Testis (tissue), 2 donors: ENCODE measurements at regions not wholly inside any gene's neighbourhood (a gene's known extent, or its start where the extent isn't known, plus 50 kb on each side); places are given as distances from the start of the nearest gene placed in this dataset.

Experiments
- DNase-seq: peaks from one replicate; pipeline ENCODE4 v3.0.0-alpha.2; 2019
- H3K27ac ChIP-seq, 2 donors: fragments of 200-600 bp; sonication (generic); one replicate each; pipeline ENCODE4 v1.5.1; 2019
- H3K27me3 ChIP-seq: fragments of 200-600 bp; sonication (generic); one replicate; pipeline ENCODE4 v1.5.1; 2019
- H3K36me3 ChIP-seq: fragments of 200-600 bp; sonication (generic); one replicate; pipeline ENCODE4 v1.5.1; 2017; ENCODE audit warnings: low read depth; ENCODE audit errors: missing control alignments
- H3K4me1 ChIP-seq: fragments of 200-600 bp; sonication (generic); one replicate; pipeline ENCODE4 v1.5.1; 2019
- H3K4me3 ChIP-seq, 2 donors: fragments of 200-600 bp; sonication (generic); one replicate each; pipeline ENCODE4 v1.5.1; 2017 to 2019
- H3K9me3 ChIP-seq: fragments of 200-600 bp; sonication (generic); one replicate; pipeline ENCODE4 v1.5.1; 2017
- POLR2A ChIP-seq: fragments of 450-650 bp; IDR thresholded peaks from one replicate; pipeline ENCODE4 v1.6.1; 2017; ENCODE audit warnings: antibody characterized with exemption, mild to moderate bottlenecking, moderate library complexity
- WGBS, 2 donors: methylation state at CpG; one replicate each; pipeline ENCODE4 v1.1.5; 2018; 5-methylcytosine and 5-hydroxymethylcytosine counted together
- intact Hi-C: fragments of 100-400 bp; cut with DNase I; formaldehyde crosslinking; loops from one replicate; pipeline ENCODE4 v1.15.1; 2023; ENCODE audit warnings: low total_unique reads
- TF ChIP-seq, protein P1 (sequence below), 3 experiments: fragments of 450-650 bp in 2 of 3; fragments of 200-600 bp in 1 of 3; sonication (generic) in 1 of 3; IDR thresholded peaks; one replicate each; pipeline ENCODE4 v1.5.1; 2016 to 2019; ENCODE audit warnings: antibody characterized with exemption in 3 of 3, mild to moderate bottlenecking in 2 of 3, moderate library complexity in 1 of 3

DNA sequence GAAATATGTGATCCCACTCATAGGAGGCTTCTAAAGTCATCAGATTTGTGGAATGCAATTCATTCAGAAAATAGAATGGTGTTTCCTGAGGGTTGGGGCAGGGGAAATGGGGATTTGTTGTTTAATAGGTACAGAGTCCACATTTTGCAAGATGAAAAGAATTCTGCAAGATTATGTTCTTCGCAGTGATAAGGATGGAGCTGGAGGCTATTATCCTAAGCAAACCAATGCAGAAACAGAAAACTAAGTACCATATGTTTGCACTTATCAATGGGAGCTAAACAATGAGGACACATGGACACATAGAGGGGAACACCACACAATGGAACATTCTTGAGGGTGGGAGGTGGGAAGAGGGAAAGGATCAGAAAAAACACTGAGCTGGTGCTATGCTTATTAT lies 144.3 kb upstream of the NLGN4X start:
- H3K9me3 ChIP-seq = no peaks in the 10 kb centered on the region
- no peaks in the 10 kb centered on the region for H3K36me3 ChIP-seq
- TF ChIP-seq, protein P1, sequence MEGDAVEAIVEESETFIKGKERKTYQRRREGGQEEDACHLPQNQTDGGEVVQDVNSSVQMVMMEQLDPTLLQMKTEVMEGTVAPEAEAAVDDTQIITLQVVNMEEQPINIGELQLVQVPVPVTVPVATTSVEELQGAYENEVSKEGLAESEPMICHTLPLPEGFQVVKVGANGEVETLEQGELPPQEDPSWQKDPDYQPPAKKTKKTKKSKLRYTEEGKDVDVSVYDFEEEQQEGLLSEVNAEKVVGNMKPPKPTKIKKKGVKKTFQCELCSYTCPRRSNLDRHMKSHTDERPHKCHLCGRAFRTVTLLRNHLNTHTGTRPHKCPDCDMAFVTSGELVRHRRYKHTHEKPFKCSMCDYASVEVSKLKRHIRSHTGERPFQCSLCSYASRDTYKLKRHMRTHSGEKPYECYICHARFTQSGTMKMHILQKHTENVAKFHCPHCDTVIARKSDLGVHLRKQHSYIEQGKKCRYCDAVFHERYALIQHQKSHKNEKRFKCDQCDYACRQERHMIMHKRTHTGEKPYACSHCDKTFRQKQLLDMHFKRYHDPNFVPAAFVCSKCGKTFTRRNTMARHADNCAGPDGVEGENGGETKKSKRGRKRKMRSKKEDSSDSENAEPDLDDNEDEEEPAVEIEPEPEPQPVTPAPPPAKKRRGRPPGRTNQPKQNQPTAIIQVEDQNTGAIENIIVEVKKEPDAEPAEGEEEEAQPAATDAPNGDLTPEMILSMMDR (IDR thresholded peaks at IDR 0.05) = no peak
- TF ChIP-seq POLR2A = no peak
- H3K27me3 ChIP-seq = no peaks in the 10 kb centered on the region
- no peak overlapping the region for H3K4me3 ChIP-seq
- intact Hi-C loops = no loop called here
- 57 to 82% methylated on average over 1 of the region's 1 CpG for whole genome bisulfite sequencing, 2 donors
- no peak for DNase-seq
- H3K4me1 ChIP-seq = no peaks in the 10 kb centered on the region
- H3K27ac ChIP-seq = no peak overlapping the region

DNA sequence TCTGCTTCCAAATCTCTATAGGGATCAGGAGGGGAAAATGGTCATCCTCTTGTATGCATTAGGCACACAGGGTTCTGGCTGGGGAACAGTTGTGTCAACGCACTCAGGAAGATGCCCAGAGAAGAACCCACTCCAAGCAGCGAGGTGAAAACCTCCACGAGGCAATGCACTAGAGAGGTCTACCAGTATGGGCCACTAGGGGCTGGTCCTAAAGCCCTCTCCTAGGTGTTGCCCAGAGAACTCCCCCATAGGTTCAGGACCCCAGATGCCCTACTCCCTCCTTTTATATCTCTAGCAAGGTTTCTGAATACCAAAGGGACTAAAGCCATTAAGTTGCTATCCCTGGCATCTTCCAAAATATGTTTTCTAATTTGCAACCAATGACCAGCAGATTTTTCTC lies 142.7 kb upstream of the NLGN4X start:
- H3K36me3 ChIP-seq = no peaks in the 10 kb centered on the region
- TF ChIP-seq, protein P1 (IDR thresholded peaks at IDR 0.05) = no peak
- no peak for TF ChIP-seq POLR2A
- no peaks in the 10 kb centered on the region for H3K9me3 ChIP-seq
- H3K27ac ChIP-seq = no peak overlapping the region
- intact Hi-C loops = no loop called here
- no peak overlapping the region for H3K4me3 ChIP-seq
- no peaks in the 10 kb centered on the region for H3K4me1 ChIP-seq
- no peak for DNase-seq
- H3K27me3 ChIP-seq = no peaks in the 10 kb centered on the region
- 85% methylated on average over 3 of the region's 3 CpGs; no CpG with 5 or more reads in 1 of the 2 donors for WGBS, 2 donors

DNA sequence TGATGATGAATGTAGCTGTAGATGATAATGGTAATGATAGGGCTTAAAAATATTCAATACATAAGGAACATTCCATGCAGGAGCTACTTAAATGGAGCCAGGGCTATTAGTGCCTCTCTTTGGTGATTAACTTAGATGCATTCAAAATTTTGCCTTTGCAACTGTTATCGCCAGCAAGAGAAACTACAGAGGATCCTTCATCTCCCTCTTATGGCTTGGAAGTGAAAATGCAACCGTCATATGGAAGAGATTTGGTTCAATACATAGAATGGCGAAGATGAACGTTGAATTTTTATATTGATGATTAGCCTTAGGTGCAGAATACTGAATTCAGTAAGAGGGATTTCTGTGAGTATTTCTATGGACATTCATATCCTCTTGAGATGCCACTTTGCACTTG lies 134.5 kb upstream of the NLGN4X start:
- DNase-seq = no peak
- Histone ChIP-seq H3K4me3 (no peak overlapping the region), H3K27ac (no peak overlapping the region), H3K27me3 (no peaks in the 10 kb centered on the region), H3K9me3 (no peaks in the 10 kb centered on the region), H3K36me3 (no peaks in the 10 kb centered on the region), H3K4me1 (no peaks in the 10 kb centered on the region)
- 20 to 33% methylated on average over 4 of the region's 4 CpGs for WGBS, 2 donors
- TF ChIP-seq POLR2A = no peak
- TF ChIP-seq, protein P1 (IDR thresholded peaks at IDR 0.05) = no peak
- intact Hi-C loops = no loop called here

DNA sequence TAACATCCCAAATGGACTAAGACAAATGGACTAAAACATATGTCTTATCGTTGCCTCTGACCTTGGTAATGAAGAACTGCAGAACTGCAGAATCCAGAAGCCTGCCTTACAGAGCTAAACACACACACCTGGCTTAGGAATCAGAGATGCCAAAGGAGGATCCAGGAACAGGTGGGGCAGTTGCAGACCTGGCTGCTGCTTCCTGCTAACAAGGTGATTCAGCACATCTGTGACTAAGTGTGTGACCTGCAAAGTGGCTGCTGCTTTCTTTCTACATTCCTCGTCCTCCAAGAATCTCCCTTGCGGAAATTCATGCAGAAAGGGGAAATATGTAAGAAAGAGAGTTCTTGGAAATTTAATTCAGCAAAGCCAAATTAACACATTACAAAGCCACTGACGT lies 96.8 kb upstream of the NLGN4X start:
- intact Hi-C loops = no loop called here
- H3K27ac ChIP-seq = no peak overlapping the region
- no peaks in the 10 kb centered on the region for H3K36me3 ChIP-seq
- TF ChIP-seq POLR2A = no peak
- TF ChIP-seq, protein P1 (IDR thresholded peaks at IDR 0.05) = no peak
- no peaks in the 10 kb centered on the region for H3K9me3 ChIP-seq
- no peak overlapping the region for H3K4me3 ChIP-seq
- whole genome bisulfite sequencing, 2 donors = 71 to 82% methylated on average over 3 to 4 of the region's 4 CpGs
- no peak for DNase-seq
- no peaks in the 10 kb centered on the region for H3K4me1 ChIP-seq
- H3K27me3 ChIP-seq = no peaks in the 10 kb centered on the region

DNA sequence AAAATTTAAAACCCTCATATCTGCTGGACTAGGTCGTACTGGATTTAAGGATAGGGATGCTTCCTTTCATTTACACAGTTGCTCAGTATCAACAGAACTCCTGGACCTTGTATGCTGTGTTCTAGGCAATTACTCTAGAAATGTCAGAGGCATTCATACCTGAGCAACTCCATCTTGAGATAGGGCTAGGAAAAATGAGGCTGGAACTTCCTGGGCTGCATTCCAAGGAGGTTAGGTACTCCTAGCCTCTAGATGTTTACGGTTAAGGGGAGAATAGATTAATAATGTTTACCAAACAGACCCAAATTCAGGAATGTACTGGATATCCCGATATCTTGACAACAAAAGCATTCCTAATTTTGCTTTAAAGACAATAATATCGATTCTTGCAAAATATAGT lies 84.7 kb upstream of the NLGN4X start:
- H3K27me3 ChIP-seq = no peaks in the 10 kb centered on the region
- no peak overlapping the region for H3K27ac ChIP-seq
- H3K9me3 ChIP-seq = no peaks in the 10 kb centered on the region
- no peaks in the 10 kb centered on the region for H3K4me1 ChIP-seq
- H3K36me3 ChIP-seq = no peaks in the 10 kb centered on the region
- DNase-seq = no peak
- intact Hi-C loops = no loop called here
- no peak for TF ChIP-seq POLR2A
- TF ChIP-seq, protein P1 (IDR thresholded peaks at IDR 0.05) = no peak
- H3K4me3 ChIP-seq = no peak overlapping the region
- 76 to 85% methylated on average over 4 of the region's 4 CpGs for WGBS, 2 donors
